Hepatocyte (in vitro differentiated cells): ENCODE measurements at regions not wholly inside any gene's neighbourhood (a gene's known extent, or its start where the extent isn't known, plus 50 kb on each side); places are given as distances from the start of the nearest gene placed in this dataset.

Source experiments
- CTCF ChIP-seq: fragments of 200-600 bp; sonication (generic); IDR thresholded peaks from 2 replicates; pipeline ENCODE4 v1.5.1; 2016; ENCODE audit warnings: antibody characterized with exemption, mild to moderate bottlenecking; ENCODE audit not compliant: poor library complexity
- EZH2 ChIP-seq: fragments of 200-600 bp; sonication (generic); IDR thresholded peaks from 2 replicates; pipeline ENCODE4 v1.6.1; 2016; ENCODE audit warnings: antibody characterized with exemption, mild to moderate bottlenecking, borderline replicate concordance
- EZH2phosphoT487 ChIP-seq: fragments of 200-600 bp; sonication (generic); IDR thresholded peaks from one replicate; pipeline ENCODE4 v1.6.1; 2018; ENCODE audit warnings: antibody characterized with exemption, mild to moderate bottlenecking, low read depth, moderate library complexity; ENCODE audit not compliant: unreplicated experiment, severe bottlenecking

GRCh38 chr2:14475994-14476393 is 156.5 kb upstream of the LRATD1 start:
- no peak for TF ChIP-seq CTCF
- no peak for TF ChIP-seq EZH2
- no peak for TF ChIP-seq EZH2phosphoT487
